NCI-H2196 (cell line): ENCODE measurements at regions not wholly inside any gene's neighbourhood (a gene's known extent, or its start where the extent isn't known, plus 50 kb on each side); places are given as distances from the start of the nearest gene placed in this dataset.
A peak's percentile ranks its signal among the peaks of the same experiment; 100 is the strongest.
"Not testable (repeated sequence)": the region's sequence is repeated elsewhere in the genome, so short reads cannot be mapped to it uniquely, and the experiment has no call there.

Source experiments
- DNase-seq: peaks from one replicate; lab custom pipeline; 2025; ENCODE audit not compliant: unreplicated experiment; lab: John Stamatoyannopoulos, UW

DNA sequence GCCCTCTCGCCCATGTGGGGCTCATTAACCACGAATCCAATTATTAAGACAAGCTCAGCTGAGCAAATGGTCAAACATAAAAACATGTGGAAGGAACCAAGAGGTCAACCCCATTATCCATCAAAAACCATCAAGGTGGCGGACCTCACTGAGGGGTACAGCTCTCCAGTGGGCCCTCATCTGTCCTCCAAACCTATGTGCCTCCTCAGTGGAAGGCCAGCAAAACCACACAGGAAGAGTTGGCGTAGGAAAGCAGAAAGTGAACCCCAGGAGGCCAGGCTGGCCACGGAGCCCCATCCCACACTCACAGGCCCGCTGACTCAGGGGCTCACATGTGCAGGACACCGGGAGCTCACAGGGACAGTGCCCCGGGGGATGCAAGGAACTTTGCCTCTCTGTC is 66.5 kb upstream of the CLEC6A start:
- not testable (repeated sequence) for DNase-seq

DNA sequence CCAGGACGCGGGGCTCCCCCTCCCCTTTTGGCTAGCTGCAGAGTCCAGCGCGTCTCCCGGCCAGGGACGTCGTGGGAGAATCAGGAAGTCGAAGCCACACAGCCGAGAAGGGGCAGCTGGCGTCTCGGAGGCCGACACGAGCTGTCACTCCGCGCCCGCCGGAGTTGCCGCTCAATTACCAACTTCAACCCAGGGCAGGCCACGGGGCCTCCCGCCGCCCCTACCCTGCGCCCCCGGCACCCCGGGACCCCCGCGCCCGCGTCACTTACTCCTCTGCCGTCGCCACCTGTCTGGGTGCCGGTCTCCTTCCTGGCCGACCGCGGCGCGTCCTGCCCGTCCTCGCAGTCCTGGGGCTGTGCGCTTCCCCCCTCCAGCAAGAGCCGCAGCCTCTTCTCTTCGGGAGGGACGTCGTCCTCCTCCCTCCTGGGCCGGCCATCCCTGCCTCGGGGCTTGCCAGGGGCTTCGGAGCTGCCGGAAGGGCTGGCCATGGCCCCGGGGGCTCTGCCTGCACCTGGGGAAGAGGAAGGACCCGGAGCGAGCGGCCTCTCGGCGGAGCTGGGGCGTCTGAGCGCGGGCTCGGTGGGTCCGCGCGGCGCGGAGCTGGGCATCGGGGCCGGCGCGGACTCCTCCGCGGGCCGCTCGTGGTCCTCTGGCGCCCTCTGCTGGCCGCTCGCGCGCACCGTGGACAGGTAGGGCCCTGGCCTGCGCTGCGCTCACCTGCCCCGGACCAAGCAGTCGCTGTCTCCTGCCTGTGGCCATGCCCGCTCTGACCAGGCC is 65.6 kb upstream of the CLEC6A start:
- peak; percentile 63 for DNase-seq

DNA sequence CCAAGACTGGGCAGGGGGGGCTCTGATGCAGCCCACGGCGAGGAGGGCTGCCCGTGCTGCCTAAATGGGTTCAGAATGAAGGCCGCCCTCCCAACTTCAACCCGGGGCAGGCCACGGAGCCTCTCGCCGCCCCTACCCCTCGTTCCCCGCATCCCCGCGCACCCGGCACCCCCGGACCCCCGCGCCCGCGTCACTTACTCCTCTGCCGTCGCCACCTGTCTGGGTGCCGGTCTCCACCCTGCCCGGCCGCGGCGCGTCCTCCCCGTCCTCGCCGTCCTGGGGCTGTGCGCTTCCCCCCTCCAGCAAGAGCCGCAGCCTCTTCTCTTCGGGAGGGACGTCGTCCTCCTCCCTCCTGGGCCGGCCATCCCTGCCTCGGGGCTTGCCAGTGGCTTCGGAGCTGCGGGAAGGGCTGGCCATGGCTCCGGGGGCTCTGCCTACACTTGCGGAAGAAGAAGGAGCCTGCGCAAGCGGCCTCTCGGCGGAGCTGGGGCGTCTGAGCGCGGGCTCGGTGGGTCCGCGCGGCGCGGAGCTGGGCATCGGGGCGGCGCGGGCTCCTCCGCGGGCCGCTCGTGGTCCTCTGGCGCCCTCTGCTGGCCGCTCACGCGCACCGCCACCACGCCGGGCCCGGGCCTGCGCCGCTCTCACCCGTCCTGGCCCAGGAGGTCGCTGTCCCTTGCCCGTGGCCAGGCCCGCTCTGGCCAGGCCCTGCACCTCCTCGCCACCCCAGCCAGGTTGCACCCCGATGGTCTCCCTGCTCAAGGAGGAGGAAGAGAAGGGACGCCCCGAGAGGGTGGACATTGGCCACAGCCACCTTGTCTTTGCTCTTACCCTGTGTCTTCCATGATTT is 59.3 kb upstream of the CLEC6A start:
- DNase-seq, result peak; percentile 13

DNA sequence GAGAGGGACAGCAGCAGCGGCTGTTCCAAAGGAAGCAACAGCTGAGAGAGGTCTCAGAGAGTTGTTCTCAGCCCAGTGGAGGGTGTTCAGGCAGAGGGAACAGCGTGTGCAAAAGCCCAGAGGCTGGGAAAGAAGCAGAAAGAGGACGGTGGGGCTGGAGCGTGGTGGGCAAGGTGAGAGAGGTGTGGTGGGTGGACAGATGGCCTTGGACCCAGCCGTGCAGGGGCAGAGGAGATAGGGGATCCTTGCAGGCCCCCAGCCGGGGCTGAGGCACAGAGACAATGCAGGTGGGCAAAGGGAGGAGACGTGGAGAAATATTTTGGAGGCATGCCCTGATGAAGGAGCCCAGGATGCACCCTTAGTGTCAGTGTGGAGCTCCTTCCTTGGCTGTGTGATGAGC is 58.4 kb upstream of the CLEC6A start:
- DNase-seq, result not testable (repeated sequence)

DNA sequence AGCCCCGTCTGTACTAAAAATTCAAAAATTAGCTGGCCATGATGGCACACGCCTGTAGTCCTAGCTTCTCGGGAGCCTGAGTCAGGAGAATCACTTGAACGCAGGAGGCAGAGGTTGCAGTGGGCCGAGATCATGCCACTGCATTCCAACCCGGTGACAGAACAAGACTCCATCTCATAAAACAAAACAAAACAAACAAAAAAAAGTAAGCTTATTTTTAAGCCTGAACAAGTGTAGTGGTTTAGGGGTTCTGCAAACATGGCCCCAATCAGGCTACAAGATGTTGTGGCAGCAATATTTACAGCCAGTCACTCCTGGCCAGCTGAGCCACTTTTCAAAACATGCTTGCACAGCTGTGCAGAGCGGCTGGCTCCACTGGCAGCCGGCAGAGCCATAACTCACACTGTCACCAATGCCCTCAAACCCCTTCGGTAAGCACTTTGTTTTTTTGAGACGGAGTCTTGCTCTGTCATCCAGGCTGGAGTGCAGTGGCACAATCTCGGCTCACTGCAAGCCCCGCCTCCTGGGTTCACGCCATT is 56.2 kb upstream of the CLEC6A start:
- not testable (repeated sequence) for DNase-seq

DNA sequence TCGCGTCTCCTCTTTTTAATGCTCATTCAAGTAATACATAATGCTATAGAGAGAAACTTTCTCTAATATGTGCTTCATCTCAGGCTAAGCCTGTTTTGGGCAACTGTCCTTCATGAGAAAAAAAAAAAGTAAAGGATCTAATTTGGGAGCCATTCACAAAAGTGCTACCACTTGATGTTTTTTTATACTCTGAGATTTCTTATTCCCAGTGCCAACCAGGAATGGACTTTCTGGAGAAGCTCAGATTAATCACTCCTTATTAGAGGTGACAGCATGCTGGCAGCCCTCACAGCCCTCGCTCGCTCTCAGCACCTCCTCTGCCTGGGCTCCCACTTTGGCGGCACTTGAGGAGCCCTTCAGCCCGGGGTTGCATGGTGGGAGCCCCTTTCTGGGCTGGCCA is 51.9 kb upstream of the CLEC6A start:
- not testable (repeated sequence) for DNase-seq

DNA sequence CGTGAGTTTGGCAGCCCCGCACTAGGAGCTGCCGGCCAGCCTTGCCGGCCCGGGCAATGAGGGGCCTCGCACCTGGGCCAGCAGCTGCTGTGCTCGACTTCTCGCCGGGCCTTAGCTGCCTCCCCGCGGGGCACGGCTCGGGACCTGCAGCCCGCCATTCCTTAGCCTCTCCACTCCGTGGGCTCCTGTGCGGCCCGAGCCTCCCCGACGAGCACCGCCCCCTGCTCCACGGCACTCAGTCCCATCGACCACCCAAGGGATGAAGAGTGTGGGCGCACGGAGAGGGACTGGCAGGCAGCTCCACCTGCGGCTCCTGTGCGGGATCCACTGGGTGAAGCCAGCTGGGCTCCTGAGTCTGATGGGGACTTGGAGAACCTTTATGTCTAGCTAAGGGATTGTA is 51.4 kb upstream of the CLEC6A start:
- DNase-seq, result not testable (repeated sequence)
